GM19455 (cell line): ENCODE measurements at regions not wholly inside any gene's neighbourhood (a gene's known extent, or its start where the extent isn't known, plus 50 kb on each side); places are given as distances from the start of the nearest gene placed in this dataset.

ENCODE experiments used
- ATAC-seq: cut with Tn5 transposase; IDR thresholded peaks from one replicate; pipeline ENCODE4 v1.9.1; 2021; ENCODE audit not compliant: unreplicated experiment

GRCh38 chr1:201655910-201656309 is 117.0 kb downstream of the NAV1 start:
- no peak for ATAC-seq

- no peak for ATAC-seq
Observed at GRCh38 chr1:201656311-201657032, 117.5 kb downstream of the NAV1 start.

- no peak for ATAC-seq
Observed at GRCh38 chr1:201659572-201659971, 120.6 kb downstream of the NAV1 start.

- no peak for ATAC-seq
Observed at GRCh38 chr1:201660931-201661822, 122.2 kb downstream of the NAV1 start.

GRCh38 chr1:201661823-201662359 is 123.0 kb downstream of the NAV1 start:
- no peak for ATAC-seq

- ATAC-seq: no peak
Observed at GRCh38 chr1:201662646-201663045, 123.7 kb downstream of the NAV1 start.

- no peak for ATAC-seq
Observed at GRCh38 chr1:201663491-201664113, 124.7 kb downstream of the NAV1 start.

- no peak for ATAC-seq
Observed at GRCh38 chr1:201665036-201665435, 126.1 kb downstream of the NAV1 start.

GRCh38 chr1:201666102-201666501 is 127.2 kb downstream of the NAV1 start:
- ATAC-seq: no peak

- ATAC-seq: no peak
Observed at GRCh38 chr1:201666645-201667044, 127.7 kb downstream of the NAV1 start.

GRCh38 chr1:201667479-201667878 is 128.6 kb downstream of the NAV1 start:
- no peak for ATAC-seq

- no peak for ATAC-seq
Observed at GRCh38 chr1:201670517-201670916, 131.6 kb downstream of the NAV1 start.

GRCh38 chr1:201672685-201673084 is 133.8 kb downstream of the NAV1 start:
- ATAC-seq: no peak

- no peak for ATAC-seq
Observed at GRCh38 chr1:201673093-201673492, 134.2 kb downstream of the NAV1 start.

GRCh38 chr1:201673915-201674314 is 135.0 kb downstream of the NAV1 start:
- no peak for ATAC-seq

GRCh38 chr1:201675143-201675542 is 136.2 kb downstream of the NAV1 start:
- no peak for ATAC-seq

- no peak for ATAC-seq
Observed at GRCh38 chr1:201676197-201676596, 137.3 kb downstream of the NAV1 start.

GRCh38 chr1:201676641-201677040 is 137.7 kb downstream of the NAV1 start:
- no peak for ATAC-seq

- no peak for ATAC-seq
Observed at GRCh38 chr1:201678264-201679101, 139.6 kb downstream of the NAV1 start.

GRCh38 chr1:201681375-201681774 is 142.4 kb downstream of the NAV1 start:
- no peak for ATAC-seq

GRCh38 chr1:201682964-201683363 is 144.0 kb downstream of the NAV1 start:
- no peak for ATAC-seq
